CD4-positive, alpha-beta T cell treated with Interleukin-2 at 100 ng/mL for 4 hours (primary cell): ENCODE measurements at regions not wholly inside any gene's neighbourhood (a gene's known extent, or its start where the extent isn't known, plus 50 kb on each side); places are given as distances from the start of the nearest gene placed in this dataset.

ENCODE experiments used
- DNase-seq: peaks from one replicate; pipeline ENCODE4 v3.0.0-alpha.2; 2020; ENCODE audit warnings: low spot score

- no peak for DNase-seq
Measured at GRCh38 chr9:79014929-79015699, 556.7 kb upstream of the TLE4 start.

- no peak for DNase-seq
Measured at GRCh38 chr9:79015951-79016350, 555.8 kb upstream of the TLE4 start.

DNA sequence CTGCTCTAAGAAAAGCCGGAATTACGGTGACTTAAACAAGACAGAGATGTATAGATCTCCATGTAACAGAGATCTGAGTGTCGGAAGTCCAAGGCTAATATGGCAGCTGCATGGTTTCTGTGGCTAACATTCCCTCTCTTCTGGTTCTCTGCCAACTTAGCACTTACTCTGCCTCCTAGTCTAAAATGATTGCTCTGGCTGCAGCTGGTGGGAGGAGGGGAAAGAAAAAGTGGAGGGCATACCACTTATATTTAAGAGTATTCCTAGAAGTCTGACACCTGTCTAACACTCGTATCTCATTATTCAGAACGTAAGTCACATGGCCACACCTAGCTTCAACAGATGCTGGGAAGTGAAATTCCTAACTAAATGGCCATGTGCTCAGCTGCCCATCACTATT is 551.5 kb upstream of the TLE4 start:
- no peak for DNase-seq

GRCh38 chr9:79021084-79021483 is 550.7 kb upstream of the TLE4 start:
- no peak for DNase-seq

DNA sequence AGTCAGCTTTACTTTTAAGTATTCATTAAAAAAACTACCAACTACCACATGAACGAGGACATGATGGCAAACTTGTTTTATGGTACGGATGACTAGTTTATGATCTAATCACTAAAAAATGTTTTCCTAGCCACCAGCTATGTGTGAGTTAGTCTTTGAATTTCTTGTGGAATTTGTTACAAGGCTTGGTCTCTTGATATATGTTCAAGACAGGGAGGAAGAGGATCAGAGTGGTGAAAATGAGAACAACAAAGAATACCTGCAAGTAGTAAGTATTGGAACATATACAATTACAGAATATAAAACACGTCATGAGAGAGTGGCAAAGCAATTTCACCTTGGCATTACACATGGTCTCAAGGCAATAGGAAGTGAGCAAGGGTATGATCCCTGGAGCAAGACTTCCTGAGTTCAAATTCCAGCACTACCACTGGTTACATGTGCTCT is 548.6 kb upstream of the TLE4 start:
- no peak for DNase-seq

DNA sequence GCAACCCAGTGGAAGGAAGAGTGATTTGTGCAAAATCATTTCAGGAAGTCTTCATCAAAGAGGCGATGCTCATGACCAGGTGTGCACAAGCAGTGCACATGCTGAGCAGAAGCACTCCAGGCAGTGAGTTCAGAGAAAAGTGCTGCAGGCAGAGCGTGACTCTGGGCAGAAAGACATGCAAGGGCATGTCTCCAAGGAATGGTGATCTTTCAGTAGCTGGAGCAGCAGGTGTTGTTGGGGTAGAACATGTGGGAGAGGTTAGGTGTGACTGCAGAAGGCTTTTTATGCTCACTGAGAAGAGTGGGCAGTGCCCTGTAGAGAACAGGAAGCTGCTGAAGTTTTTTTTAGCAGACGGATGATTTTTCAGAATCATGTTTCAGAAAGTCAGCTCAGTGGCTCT is 545.4 kb upstream of the TLE4 start:
- no peak for DNase-seq

- DNase-seq = no peak
Measured at GRCh38 chr9:79028101-79028500, 543.7 kb upstream of the TLE4 start.

GRCh38 chr9:79034583-79034982 is 537.2 kb upstream of the TLE4 start:
- DNase-seq = no peak

GRCh38 chr9:79037338-79037737 is 534.4 kb upstream of the TLE4 start:
- no peak for DNase-seq

DNA sequence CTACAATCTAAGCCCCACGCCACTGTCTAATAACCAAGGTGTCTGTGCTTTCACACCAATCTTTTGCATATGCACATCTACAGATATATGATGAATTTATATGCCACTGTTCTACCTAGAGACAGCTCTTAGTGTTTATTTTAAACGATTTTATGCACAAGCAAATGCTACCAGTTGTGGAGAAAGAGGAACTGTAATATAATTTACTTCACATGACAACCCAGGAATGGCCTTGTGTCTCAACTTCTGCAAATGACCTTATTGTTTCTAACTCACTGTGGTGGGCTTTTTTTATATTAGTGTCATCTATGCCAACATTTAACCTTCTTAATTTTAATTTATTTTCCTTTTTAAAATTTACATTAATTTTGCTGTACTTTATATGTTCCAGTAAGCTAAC is 531.1 kb upstream of the TLE4 start:
- no peak for DNase-seq

- no peak for DNase-seq
Measured at GRCh38 chr9:79041266-79041665, 530.5 kb upstream of the TLE4 start.

DNA sequence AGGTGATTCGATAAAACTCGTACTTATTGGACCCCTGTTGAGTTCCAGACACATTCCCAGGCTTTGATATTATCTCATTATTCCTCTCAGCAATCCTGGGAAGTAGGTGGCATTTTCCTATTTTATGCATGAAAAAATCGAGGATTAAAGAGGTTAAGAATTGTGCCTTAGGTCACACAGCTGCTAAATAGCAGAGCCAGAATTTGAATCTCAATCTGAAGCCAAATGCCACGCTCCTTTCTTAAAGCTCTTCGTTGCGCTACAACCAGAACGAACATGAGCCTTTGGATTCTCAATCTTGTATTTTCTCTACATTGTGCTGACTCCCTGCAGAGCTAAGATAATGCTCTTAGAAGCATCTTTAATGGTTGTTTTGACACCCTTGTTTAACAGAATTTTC is 527.8 kb upstream of the TLE4 start:
- no peak for DNase-seq

DNA sequence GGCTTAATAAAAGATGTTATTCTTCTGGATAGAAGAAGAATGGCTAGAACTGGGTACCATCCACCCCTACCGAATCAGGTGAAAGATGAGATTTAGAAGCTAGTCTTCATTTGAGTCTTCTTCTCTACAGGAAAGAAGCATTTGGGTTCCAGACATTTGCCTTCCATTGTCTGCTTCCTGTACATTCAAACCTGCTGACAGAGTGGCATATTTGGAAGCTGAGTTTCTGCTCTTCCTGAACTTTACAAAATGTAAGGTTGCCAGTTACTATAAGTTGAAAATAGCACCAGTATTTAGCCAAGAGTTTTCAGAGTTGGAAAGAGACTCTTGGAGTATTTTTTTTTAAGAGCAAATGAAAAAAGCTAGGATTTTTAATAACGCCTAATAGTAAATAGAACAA is 525.4 kb upstream of the TLE4 start:
- DNase-seq = no peak

- DNase-seq = no peak
Measured at GRCh38 chr9:79049371-79049770, 522.4 kb upstream of the TLE4 start.

DNA sequence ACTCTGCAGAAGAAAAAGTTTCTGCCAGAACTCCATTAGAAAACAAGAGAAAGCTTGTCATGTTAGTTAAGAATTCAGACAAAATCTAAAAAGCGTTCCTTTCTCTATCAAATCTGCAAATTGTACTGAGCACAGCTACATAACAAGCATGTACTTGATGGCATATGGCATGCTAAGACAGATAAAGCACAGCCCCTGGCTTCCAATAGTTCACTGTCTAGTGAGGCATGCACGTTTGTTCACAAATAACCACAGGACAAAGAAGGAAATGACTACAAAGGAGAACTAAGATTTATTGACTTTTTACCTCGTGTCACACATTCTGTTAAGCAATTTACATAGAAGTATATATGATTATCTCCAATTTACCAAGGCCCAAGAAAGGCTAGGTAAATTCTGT is 518.2 kb upstream of the TLE4 start:
- DNase-seq = no peak

- no peak for DNase-seq
Measured at GRCh38 chr9:79054500-79054899, 517.3 kb upstream of the TLE4 start.

GRCh38 chr9:79056041-79056440 is 515.7 kb upstream of the TLE4 start:
- no peak for DNase-seq

DNA sequence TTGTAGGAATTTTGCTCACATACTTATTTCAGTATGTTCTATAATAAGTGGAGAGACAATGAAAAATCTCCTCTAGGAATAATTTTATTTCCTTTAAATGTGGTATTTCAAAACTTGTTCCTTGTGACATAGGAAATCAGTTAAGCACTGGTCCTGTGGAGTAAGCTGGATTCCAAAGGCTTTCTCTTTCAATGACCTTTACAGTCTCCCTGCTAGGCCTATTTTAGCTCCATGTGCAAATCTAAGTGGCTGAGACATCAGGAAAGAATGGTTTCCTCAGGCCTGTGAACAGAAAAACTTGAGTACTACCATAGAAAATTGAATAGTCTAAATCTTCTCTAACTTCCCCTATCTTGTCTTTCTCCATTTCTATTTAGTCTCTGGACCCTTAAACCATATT is 514.2 kb upstream of the TLE4 start:
- DNase-seq = no peak

GRCh38 chr9:79060766-79061165 is 511.0 kb upstream of the TLE4 start:
- DNase-seq = no peak

DNA sequence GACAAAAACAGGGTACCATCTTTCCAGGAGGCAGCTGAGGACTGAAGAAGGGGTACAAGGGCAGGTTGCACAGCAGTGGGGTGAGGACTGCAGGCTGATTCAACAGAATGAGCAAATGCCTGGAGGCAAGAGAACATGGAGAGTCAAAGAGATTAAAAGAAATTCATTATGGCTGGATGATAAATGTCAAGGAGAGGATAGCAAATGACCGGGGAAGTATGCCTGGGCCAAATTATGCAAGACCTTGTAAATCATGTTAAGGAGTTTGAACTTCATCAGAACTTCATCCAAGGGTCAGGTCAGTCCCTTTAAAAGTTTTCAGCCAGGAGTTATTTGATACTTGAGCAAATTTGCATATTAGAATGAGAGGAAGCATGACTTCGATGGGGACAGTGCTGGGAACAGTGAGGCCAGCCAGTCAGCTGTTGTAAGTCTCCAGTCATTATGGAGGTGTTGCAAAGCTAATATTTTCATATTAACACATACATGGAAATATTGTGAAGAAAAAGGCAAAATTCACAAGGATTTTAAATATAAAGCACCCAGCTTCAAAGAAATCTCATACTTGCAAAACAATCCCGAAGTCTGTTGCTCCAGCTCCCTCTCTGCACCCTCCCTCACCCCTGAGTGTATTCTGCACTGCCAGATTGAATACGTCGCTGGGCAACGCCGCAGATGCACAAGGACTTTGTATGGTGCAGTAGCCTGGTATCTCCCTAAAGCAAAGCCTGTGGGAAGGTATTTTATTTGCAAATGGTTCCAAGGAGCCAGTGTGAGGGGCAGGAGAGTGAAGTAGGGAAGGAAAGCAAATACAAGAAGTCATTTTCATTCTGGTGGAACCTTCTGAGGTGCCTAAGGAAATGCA is 509.8 kb upstream of the TLE4 start:
- DNase-seq = no peak

- no peak for DNase-seq
Measured at GRCh38 chr9:79073201-79073600, 498.6 kb upstream of the TLE4 start.

- DNase-seq = no peak
Measured at GRCh38 chr9:79080536-79080935, 491.2 kb upstream of the TLE4 start.

- no peak for DNase-seq
Measured at GRCh38 chr9:79083621-79084020, 488.1 kb upstream of the TLE4 start.
